Activated naive CD8-positive, alpha-beta T cell treated with anti-CD3 and anti-CD28 coated beads, Interleukin-2, amount 50 U/mL, for 24 hours (primary cell): ENCODE measurements at regions not wholly inside any gene's neighbourhood (a gene's known extent, or its start where the extent isn't known, plus 50 kb on each side); places are given as distances from the start of the nearest gene placed in this dataset.

Source experiments
- ATAC-seq: fragments of 150-1000 bp; cut with Tn5 transposase; one replicate; pipeline ENCODE4 v1.10.0; 2021
- DNase-seq: peaks from one replicate; pipeline ENCODE4 v3.0.0; 2021
- H3K27ac Mint-ChIP-seq: one replicate; pipeline ENCODE4 v1.8.0; 2021; ENCODE audit warnings: mild to moderate bottlenecking, mixed read lengths
- H3K27me3 Mint-ChIP-seq: one replicate; pipeline ENCODE4 v1.8.0; 2021; ENCODE audit warnings: mixed read lengths
- H3K36me3 Mint-ChIP-seq: one replicate; pipeline ENCODE4 v1.8.0; 2021; ENCODE audit warnings: low read depth, mixed read lengths
- H3K4me1 Mint-ChIP-seq: one replicate; pipeline ENCODE4 v1.8.0; 2021; ENCODE audit warnings: mixed read lengths
- H3K4me3 Mint-ChIP-seq: one replicate; pipeline ENCODE4 v1.8.0; 2021; ENCODE audit warnings: mild to moderate bottlenecking, moderate library complexity, mixed read lengths
- H3K9me3 Mint-ChIP-seq: one replicate; pipeline ENCODE4 v1.8.0; 2021; ENCODE audit warnings: mixed read lengths

DNA sequence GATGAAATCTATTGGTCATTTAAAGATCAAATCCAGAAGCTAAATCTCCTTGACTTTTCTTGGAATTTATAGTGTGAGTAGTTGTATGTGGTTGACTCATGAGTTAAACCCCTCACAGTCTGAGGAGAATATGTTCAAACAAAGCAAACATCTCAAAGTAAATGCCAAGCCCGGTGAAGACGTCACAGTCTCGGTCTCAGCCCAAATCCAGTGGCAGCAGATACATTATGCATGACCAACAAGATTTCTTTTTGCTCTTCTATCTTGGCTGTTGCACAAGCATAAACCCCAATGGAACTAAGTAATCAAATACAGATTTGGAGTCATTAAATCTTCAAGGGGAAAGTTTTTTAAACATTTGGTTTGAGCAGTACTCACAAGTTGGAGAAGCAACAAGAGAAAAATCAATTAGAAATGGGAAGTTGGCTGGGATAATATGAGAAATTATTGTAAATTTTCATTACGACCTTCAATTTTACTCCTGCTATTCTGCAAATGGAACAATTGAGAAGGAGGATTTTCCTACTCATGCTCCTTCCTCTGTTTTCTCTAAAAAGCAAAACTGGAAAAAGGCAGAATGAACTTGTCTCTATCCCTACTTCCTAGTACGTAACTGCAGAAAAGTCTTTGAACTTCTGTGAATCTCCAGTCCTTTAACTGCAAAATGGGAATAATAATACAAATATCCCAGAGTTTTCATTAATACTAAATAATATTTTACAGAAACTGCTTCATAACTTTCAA, 575.8 kb downstream of the NUF2 start:
- Mint-ChIP-seq H3K4me3 (no peak overlapping the region), H3K4me1 (no peaks in the 10 kb centered on the region), H3K9me3 (peaks cover 17% of the 10 kb centered on the region), H3K27me3 (no peaks in the 10 kb centered on the region), H3K36me3 (no peaks in the 10 kb centered on the region), H3K27ac (no peak overlapping the region)
- ATAC-seq: no peak
- no peak for DNase-seq

- H3K9me3 Mint-ChIP-seq: peaks cover 21% of the 10 kb centered on the region
- H3K27ac Mint-ChIP-seq: no peak overlapping the region
- DNase-seq (no peak), ATAC-seq (no peak)
- no peaks in the 10 kb centered on the region for H3K27me3 Mint-ChIP-seq
- no peaks in the 10 kb centered on the region for H3K36me3 Mint-ChIP-seq
- no peaks in the 10 kb centered on the region for H3K4me1 Mint-ChIP-seq
- no peak overlapping the region for H3K4me3 Mint-ChIP-seq
These were observed 584.5 kb downstream of the NUF2 start for GRCh38 chr1:163906283-163906682.

GRCh38 chr1:163912170-163912884, 590.6 kb downstream of the NUF2 start:
- no peak for ATAC-seq
- H3K4me1 Mint-ChIP-seq: no peaks in the 10 kb centered on the region

GRCh38 chr1:163914785-163915413, 593.1 kb downstream of the NUF2 start:
- no peaks in the 10 kb centered on the region for H3K4me1 Mint-ChIP-seq
- no peak for DNase-seq

More at GRCh38 chr1:163912170-163912884, 590.6 kb downstream of the NUF2 start:
- no peak overlapping the region for H3K27ac Mint-ChIP-seq
- no peaks in the 10 kb centered on the region for H3K27me3 Mint-ChIP-seq
- H3K9me3 Mint-ChIP-seq: peaks cover 18% of the 10 kb centered on the region
- no peak for DNase-seq
- no peak overlapping the region for H3K4me3 Mint-ChIP-seq
- no peaks in the 10 kb centered on the region for H3K36me3 Mint-ChIP-seq

GRCh38 chr1:163922743-163923201, 601.0 kb downstream of the NUF2 start:
- DNase-seq (no peak), ATAC-seq (peak; percentile 46)
- peaks cover 9% of the 10 kb centered on the region for H3K9me3 Mint-ChIP-seq
- no peaks in the 10 kb centered on the region for H3K4me1 Mint-ChIP-seq
- no peak overlapping the region for H3K27ac Mint-ChIP-seq
- no peak overlapping the region for H3K4me3 Mint-ChIP-seq
- H3K27me3 Mint-ChIP-seq: no peaks in the 10 kb centered on the region
- no peaks in the 10 kb centered on the region for H3K36me3 Mint-ChIP-seq

More at GRCh38 chr1:163914785-163915413, 593.1 kb downstream of the NUF2 start:
- no peak for ATAC-seq
- no peak overlapping the region for H3K4me3 Mint-ChIP-seq
- no peaks in the 10 kb centered on the region for H3K36me3 Mint-ChIP-seq
- no peak overlapping the region for H3K27ac Mint-ChIP-seq
- peaks cover 6% of the 10 kb centered on the region for H3K9me3 Mint-ChIP-seq
- H3K27me3 Mint-ChIP-seq: no peaks in the 10 kb centered on the region

DNA sequence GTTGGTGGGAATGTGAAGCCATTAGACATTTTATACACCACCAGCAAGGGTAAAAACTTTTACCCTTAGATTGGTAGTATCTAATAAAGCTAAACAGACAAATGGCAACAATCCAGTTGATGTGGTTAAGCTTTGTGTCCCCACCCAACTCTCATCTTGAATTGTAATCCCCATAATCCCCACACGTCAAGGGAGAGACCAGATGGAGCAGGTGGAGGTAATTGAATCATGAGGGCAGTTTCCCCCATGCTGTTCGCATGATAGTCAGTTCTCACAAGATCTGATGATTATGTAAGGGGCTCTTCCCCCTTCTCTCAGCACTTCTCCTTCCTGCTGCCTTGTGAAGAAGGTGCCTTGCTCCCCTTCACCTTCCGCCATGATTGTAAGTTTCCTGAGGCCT, 602.3 kb downstream of the NUF2 start:
- Mint-ChIP-seq H3K9me3 (peaks cover 9% of the 10 kb centered on the region), H3K4me3 (no peak overlapping the region), H3K4me1 (no peaks in the 10 kb centered on the region), H3K27me3 (no peaks in the 10 kb centered on the region), H3K36me3 (no peaks in the 10 kb centered on the region), H3K27ac (no peak overlapping the region)
- no peak for ATAC-seq
- no peak for DNase-seq

GRCh38 chr1:163927493-163927892, 605.7 kb downstream of the NUF2 start:
- ATAC-seq: no peak
- no peaks in the 10 kb centered on the region for H3K4me1 Mint-ChIP-seq

DNA sequence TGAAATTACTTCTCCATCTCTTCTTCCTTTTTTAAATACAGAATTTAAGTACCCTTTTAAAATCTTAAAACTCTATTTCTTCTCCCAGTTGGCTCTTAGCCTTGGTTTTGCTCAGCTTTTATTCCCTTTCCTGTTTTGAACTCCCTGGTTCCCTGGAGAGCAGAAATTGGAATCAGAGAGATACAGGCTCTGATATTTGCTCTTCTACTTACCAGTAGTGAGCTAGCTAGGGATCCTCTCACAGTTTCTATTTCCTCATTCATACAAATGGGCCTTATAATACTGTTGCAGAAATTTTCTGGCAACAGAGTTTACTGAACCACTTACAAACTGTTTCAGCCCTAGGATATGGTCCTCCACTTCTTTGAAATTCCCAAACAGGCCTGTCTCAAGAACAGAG, 606.3 kb downstream of the NUF2 start:
- H3K27me3 Mint-ChIP-seq: no peaks in the 10 kb centered on the region
- no peak overlapping the region for H3K4me3 Mint-ChIP-seq
- ATAC-seq (no peak), DNase-seq (no peak)
- H3K4me1 Mint-ChIP-seq: no peaks in the 10 kb centered on the region
- H3K27ac Mint-ChIP-seq: no peak overlapping the region
- peaks cover 28% of the 10 kb centered on the region for H3K9me3 Mint-ChIP-seq
- H3K36me3 Mint-ChIP-seq: no peaks in the 10 kb centered on the region

More at GRCh38 chr1:163927493-163927892, 605.7 kb downstream of the NUF2 start:
- Mint-ChIP-seq H3K4me3 (no peak overlapping the region), H3K27me3 (no peaks in the 10 kb centered on the region), H3K27ac (no peak overlapping the region), H3K9me3 (peaks cover 24% of the 10 kb centered on the region), H3K36me3 (no peaks in the 10 kb centered on the region)
- DNase-seq: no peak

GRCh38 chr1:163928651-163929050, 606.9 kb downstream of the NUF2 start:
- Mint-ChIP-seq H3K27ac (no peak overlapping the region), H3K27me3 (no peaks in the 10 kb centered on the region), H3K9me3 (peaks cover 28% of the 10 kb centered on the region), H3K4me1 (no peaks in the 10 kb centered on the region), H3K4me3 (no peak overlapping the region), H3K36me3 (no peaks in the 10 kb centered on the region)
- DNase-seq (no peak), ATAC-seq (no peak)

DNA sequence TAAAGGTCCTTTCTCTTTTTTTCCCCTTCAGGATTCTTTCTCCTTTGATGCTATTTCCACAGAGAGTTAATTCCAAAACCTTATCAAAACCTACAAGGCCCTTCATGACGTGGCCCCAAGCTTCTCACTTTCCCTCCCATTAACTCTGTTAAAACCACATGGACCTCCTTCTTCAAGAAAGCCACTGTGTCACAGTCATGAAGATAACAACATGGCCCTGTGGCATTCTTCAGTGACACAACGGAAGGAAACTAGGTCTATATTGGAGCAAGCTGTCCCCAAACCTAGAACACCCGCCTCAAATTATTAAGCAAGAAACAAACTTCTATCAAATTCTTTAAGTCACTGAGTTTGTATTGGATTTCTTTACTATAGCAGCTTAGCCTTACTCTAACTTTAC, 611.1 kb downstream of the NUF2 start:
- DNase-seq (no peak), ATAC-seq (no peak)
- no peaks in the 10 kb centered on the region for H3K27me3 Mint-ChIP-seq
- no peaks in the 10 kb centered on the region for H3K36me3 Mint-ChIP-seq
- H3K4me3 Mint-ChIP-seq: no peak overlapping the region
- no peaks in the 10 kb centered on the region for H3K4me1 Mint-ChIP-seq
- peaks cover 22% of the 10 kb centered on the region for H3K9me3 Mint-ChIP-seq
- no peak overlapping the region for H3K27ac Mint-ChIP-seq

DNA sequence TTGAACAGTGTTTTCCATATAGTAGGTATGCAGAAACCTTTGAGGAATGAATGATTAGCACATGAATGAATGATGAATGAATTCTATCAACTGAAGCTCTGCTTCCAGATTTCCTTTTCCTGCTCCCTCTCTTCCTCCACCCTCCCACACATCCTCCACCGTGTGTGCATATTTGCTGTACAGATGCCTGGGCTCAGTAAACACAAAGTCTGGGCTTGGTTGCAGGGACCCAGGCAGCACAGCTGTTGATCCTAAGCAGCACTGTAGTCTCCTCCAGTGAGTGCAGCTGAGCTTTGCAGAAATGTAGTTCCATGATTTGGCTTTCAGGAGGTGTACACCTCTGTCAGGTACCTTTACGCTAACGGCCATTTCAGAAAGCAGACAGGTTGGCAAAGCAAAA, 611.7 kb downstream of the NUF2 start:
- H3K4me1 Mint-ChIP-seq: no peaks in the 10 kb centered on the region
- ATAC-seq: no peak

GRCh38 chr1:163935738-163936374, 614.1 kb downstream of the NUF2 start:
- no peaks in the 10 kb centered on the region for H3K4me1 Mint-ChIP-seq
- DNase-seq: no peak
- no peaks in the 10 kb centered on the region for H3K27me3 Mint-ChIP-seq
- no peak for ATAC-seq
- H3K36me3 Mint-ChIP-seq: no peaks in the 10 kb centered on the region
- no peak overlapping the region for H3K27ac Mint-ChIP-seq
- no peak overlapping the region for H3K4me3 Mint-ChIP-seq
- peaks cover 24% of the 10 kb centered on the region for H3K9me3 Mint-ChIP-seq

More for the DNA sequence above, 611.7 kb downstream of the NUF2 start:
- Mint-ChIP-seq H3K4me3 (no peak overlapping the region), H3K36me3 (no peaks in the 10 kb centered on the region), H3K27me3 (no peaks in the 10 kb centered on the region), H3K9me3 (peaks cover 24% of the 10 kb centered on the region), H3K27ac (no peak overlapping the region)
- DNase-seq: no peak

- Mint-ChIP-seq H3K36me3 (no peaks in the 10 kb centered on the region), H3K27me3 (no peaks in the 10 kb centered on the region), H3K27ac (no peak overlapping the region), H3K9me3 (peaks cover 23% of the 10 kb centered on the region), H3K4me1 (no peaks in the 10 kb centered on the region), H3K4me3 (no peak overlapping the region)
- DNase-seq (no peak), ATAC-seq (no peak)
These were observed 599.4 kb upstream of the PBX1 start for GRCh38 chr1:163959622-163960021.

GRCh38 chr1:163970151-163970550, 588.8 kb upstream of the PBX1 start:
- DNase-seq (no peak), ATAC-seq (no peak)
- Mint-ChIP-seq H3K27ac (no peak overlapping the region), H3K27me3 (no peaks in the 10 kb centered on the region), H3K4me1 (no peaks in the 10 kb centered on the region), H3K36me3 (no peaks in the 10 kb centered on the region), H3K9me3 (peaks cover 30% of the 10 kb centered on the region), H3K4me3 (no peak overlapping the region)
